C4-2B (cell line): ENCODE measurements at regions not wholly inside any gene's neighbourhood (a gene's known extent, or its start where the extent isn't known, plus 50 kb on each side); places are given as distances from the start of the nearest gene placed in this dataset.

Source experiments
- H3K27ac ChIP-seq: fragments of 450-650 bp; 2 replicates; pipeline ENCODE4 v1.5.1; 2017
- ZFX ChIP-seq: fragments of 450-650 bp; IDR thresholded peaks from 2 replicates; pipeline ENCODE4 v1.6.1; 2017
- TF ChIP-seq, protein P1 (sequence below): fragments of 450-650 bp; conservative IDR thresholded peaks from 2 replicates; pipeline ENCODE4 v1.5.1; 2017; ENCODE audit warnings: mild to moderate bottlenecking

DNA sequence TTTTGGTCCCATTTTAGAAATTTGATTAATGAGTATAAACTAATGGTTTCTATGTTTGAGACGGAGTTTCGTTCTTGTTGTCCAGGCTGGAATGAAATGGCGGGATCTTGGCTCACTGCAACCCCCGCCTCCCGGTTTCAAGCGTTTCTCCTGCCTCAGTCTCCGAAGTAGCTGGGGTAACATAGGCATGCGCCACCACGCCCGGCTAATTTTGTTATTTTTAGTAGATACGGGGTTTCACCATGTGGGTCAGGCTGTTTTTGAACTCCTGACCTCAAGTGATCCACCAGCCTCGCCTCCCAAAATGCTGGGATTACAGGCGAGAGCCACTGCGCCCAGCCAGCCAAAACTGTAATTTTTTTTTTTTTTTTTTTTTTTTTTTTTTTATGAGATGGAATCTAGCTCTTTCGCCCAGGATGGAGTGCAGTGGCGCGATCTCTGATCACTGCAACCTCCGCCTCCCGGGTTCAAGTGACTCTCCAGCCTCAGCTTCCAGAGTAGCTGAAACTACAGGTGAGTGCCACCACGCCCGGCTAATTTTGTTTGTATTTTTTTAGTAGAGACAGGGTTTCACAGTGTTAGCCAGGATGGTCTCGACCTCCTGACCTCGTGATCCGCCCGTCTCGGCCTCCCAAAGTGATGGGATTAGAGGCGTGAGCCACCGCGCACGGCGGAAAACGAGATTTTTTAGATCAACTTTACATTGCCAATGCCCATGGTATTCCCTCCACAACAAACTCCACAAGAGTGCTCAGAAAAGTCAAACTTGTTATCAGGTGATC is 127.8 kb downstream of the HFE start:
- no peak for TF ChIP-seq ZFX
- TF ChIP-seq, protein P1, sequence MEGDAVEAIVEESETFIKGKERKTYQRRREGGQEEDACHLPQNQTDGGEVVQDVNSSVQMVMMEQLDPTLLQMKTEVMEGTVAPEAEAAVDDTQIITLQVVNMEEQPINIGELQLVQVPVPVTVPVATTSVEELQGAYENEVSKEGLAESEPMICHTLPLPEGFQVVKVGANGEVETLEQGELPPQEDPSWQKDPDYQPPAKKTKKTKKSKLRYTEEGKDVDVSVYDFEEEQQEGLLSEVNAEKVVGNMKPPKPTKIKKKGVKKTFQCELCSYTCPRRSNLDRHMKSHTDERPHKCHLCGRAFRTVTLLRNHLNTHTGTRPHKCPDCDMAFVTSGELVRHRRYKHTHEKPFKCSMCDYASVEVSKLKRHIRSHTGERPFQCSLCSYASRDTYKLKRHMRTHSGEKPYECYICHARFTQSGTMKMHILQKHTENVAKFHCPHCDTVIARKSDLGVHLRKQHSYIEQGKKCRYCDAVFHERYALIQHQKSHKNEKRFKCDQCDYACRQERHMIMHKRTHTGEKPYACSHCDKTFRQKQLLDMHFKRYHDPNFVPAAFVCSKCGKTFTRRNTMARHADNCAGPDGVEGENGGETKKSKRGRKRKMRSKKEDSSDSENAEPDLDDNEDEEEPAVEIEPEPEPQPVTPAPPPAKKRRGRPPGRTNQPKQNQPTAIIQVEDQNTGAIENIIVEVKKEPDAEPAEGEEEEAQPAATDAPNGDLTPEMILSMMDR, result no peak
- no peak overlapping the region for H3K27ac ChIP-seq

DNA sequence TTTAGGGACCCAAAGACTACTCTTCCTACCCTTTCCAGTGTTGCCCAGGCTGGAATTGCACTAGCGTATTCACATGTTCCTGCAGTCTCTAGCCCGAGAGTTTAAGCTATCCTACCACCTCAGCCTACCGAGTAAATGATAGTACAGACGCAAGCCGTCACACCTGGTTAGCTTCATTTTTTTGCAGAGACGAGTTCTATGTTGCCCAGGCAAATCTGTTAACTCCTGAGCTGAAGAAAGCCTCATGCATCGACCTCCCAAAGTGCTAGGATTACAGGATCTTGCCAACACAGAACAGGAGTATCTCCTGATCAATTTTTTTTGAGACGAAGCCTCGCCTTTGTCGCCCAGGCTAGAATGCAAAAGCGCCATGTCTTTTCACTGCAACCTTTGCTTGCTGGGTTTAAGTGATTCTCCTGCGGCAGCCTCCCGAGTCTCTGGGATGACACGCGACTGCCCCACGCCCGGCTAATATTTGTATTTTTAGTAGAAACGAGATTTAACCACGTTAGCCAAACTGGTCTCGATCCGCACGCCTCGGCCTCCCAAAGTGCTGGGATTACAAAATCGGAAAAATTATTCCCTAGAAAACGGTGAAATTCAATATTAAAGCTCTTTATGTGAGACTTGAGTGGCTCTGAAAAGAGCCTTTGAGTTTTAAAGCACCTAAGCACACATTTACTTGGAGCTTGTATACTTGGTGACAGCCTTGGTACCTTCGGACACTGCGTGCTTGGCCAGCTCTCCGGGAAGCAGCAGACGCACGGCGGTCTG is 128.5 kb downstream of the HFE start:
- H3K27ac ChIP-seq, result peak overlapping the region; percentile 64; the same call in 1 of the 2 replicates
- TF ChIP-seq, protein P1, result no peak
- TF ChIP-seq ZFX, result no peak

DNA sequence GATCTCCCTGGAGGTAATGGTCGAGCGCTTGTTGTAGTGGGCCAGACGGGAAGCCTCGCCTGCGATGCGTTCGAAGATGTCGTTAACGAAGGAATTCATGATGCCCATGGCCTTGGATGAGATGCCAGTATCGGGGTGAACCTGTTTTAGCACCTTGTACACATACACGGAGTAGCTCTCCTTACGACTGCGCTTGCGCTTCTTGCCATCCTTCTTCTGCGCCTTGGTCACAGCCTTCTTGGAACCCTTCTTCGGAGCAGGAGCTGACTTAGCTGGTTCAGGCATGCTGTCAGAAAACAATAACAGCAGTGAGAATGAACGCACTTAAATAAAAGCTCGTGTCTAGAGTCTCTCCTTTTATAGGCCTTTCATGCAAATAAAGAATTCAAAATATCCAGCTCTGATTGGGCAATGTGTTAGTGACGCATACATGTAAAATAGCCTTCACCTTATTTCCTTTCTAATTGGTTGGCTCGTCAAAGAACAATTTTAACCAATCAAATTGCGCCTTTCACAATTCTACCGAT is 129.2 kb downstream of the HFE start:
- no peak for TF ChIP-seq ZFX
- TF ChIP-seq, protein P1, result no peak
- H3K27ac ChIP-seq, result peak overlapping the region; percentile 64

DNA sequence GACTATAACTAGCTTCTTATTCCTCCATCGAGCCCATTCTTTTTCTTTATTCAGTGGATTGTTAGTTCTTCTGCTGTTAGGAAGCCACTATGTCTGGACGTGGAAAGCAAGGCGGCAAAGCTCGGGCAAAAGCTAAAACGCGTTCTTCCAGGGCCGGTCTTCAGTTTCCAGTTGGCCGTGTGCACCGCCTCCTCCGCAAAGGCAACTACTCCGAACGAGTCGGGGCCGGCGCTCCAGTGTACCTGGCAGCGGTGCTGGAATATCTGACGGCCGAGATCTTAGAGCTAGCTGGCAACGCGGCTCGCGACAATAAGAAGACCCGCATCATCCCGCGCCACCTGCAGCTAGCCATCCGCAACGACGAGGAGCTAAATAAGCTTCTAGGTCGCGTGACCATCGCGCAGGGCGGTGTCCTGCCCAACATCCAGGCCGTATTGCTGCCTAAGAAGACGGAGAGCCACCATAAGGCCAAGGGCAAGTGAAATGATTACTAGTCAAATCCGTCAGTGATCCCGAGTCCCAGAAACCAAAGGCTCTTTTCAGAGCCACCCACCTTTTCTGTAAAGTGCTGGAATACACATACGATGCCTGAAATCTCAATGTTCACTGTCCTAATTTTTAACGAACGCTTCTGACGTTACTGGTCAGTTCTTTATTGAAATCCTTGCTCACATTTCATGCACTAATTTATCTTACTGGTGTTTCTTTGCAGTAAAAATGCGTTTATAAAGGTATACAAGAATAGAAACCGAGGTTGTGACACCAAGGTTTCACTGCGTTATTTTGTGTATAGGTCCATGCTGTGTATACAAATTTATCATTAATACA is 129.9 kb downstream of the HFE start:
- peak overlapping the region; percentile 64 for H3K27ac ChIP-seq
- TF ChIP-seq, protein P1, result peak; percentile 23
- TF ChIP-seq ZFX, result no peak

DNA sequence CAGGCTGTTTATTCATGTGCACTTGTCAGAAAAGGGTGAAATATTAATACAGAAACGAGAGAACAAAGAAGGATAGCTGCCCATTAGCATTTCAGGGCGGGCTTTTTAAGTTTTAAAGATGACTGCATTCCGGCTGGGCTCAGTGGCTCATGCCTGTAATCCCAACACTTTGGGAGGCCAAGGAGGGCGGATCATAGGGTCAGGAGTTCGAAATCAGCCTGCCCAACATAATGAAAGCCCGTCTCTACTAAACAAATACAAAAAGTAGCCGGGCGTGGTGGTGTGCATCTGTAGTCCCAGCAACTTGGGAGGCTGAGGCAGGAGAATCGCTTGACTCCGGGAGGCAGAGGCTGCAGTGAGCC is 130.5 kb downstream of the HFE start:
- TF ChIP-seq ZFX, result no peak
- TF ChIP-seq, protein P1, result no peak
- H3K27ac ChIP-seq, result no peak overlapping the region

- no peak overlapping the region for H3K27ac ChIP-seq
- TF ChIP-seq, protein P1, result no peak
- no peak for TF ChIP-seq ZFX
Observed at GRCh38 chr6:26218824-26219223, 131.6 kb downstream of the HFE start.
